C4-2B (cell line): ENCODE measurements at regions not wholly inside any gene's neighbourhood (a gene's known extent, or its start where the extent isn't known, plus 50 kb on each side); places are given as distances from the start of the nearest gene placed in this dataset.

Experiments used
- H3K27ac ChIP-seq: fragments of 450-650 bp; 2 replicates; pipeline ENCODE4 v1.5.1; 2017
- ZFX ChIP-seq: fragments of 450-650 bp; IDR thresholded peaks from 2 replicates; pipeline ENCODE4 v1.6.1; 2017
- TF ChIP-seq, protein P1 (sequence below): fragments of 450-650 bp; conservative IDR thresholded peaks from 2 replicates; pipeline ENCODE4 v1.5.1; 2017; ENCODE audit warnings: mild to moderate bottlenecking

DNA sequence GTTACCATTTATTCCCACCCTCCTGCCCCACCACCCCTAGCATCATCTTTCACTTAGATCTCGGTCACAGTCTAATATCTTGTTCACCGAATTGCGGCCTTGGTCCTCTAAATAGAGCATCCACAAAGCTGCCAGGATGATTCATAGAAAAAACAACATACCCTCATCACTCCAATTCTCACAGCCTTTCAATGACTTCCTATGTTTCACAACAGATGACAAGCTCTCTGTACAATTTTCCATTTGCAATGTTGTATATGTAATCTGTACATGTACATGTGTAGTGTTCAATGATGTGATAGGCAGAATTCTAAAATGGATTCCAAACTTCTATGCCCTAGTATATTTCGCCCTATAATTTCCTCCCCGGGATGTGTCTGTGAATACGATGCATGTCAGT, 675.6 kb upstream of the CELF4 start:
- no peak for TF ChIP-seq ZFX
- TF ChIP-seq, protein P1, sequence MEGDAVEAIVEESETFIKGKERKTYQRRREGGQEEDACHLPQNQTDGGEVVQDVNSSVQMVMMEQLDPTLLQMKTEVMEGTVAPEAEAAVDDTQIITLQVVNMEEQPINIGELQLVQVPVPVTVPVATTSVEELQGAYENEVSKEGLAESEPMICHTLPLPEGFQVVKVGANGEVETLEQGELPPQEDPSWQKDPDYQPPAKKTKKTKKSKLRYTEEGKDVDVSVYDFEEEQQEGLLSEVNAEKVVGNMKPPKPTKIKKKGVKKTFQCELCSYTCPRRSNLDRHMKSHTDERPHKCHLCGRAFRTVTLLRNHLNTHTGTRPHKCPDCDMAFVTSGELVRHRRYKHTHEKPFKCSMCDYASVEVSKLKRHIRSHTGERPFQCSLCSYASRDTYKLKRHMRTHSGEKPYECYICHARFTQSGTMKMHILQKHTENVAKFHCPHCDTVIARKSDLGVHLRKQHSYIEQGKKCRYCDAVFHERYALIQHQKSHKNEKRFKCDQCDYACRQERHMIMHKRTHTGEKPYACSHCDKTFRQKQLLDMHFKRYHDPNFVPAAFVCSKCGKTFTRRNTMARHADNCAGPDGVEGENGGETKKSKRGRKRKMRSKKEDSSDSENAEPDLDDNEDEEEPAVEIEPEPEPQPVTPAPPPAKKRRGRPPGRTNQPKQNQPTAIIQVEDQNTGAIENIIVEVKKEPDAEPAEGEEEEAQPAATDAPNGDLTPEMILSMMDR = no peak
- no peak overlapping the region for H3K27ac ChIP-seq

DNA sequence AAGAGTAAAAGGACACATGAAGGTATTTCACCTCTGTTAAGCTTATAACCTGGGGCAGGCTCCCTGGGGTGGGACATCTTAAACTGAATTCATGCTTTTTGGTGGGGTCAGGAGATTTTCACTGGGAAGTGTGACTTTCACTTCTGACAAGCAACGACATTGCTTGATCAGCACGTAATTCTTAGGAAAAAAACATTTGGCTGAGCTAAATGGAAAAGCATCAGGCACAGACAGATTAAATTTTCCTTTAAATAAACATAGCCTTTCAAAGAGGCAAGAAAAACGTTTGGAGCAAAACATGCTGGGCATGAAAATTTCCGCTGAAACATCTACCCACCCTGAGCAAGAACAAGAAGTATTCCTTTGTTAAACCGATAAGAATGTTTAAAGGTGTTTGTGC, 674.0 kb upstream of the CELF4 start:
- no peak overlapping the region for H3K27ac ChIP-seq
- no peak for TF ChIP-seq ZFX
- TF ChIP-seq, protein P1 = no peak

DNA sequence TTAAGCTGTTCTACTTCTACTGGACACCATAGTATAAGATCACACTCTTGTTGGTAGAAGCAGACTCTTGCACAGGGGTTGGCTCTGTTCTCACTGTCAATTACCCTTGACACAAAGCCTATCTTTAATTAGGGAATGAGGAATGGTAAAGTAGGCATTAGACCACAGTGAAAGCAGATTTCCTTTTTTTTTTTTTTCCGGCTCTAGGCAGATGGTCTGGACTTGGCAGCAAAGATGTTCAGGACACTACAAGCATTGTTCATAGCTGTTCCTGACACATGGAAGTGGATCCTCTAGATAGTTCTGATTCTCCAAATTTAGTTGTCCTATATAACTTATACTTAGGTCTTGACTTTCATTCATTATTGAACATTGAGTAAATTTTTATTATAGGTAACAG, 672.2 kb upstream of the CELF4 start:
- H3K27ac ChIP-seq = no peak overlapping the region
- TF ChIP-seq ZFX = no peak
- TF ChIP-seq, protein P1 = no peak

DNA sequence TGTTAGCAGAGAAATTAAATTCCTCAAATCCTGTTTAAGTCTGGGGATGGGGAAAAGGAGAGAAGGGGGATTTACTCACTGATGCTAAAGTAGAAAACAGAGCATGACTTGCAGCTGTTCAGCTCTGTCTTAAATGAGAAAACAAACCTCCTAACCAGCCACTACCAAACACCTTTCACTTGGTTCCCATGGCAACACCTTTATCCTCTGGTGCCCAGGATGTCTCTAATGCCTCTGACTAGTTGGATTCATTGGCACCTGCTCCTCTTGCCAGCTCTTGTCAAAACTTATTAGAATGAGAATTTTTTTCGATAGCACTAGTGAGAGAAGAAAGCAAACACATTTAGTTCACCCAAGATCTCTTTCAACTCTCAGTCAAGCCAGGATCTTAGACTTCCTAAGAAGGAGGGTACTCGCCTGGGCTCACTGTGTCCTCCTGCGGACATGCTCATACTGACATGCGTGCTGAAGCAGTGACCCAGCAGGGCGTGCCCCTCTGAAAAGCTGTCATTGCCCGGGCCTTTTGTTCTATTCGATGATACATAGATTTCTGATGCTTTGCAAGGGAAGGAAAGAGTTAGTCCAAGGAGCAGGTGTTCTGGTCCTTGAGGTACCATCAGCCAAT, 656.0 kb upstream of the CELF4 start:
- no peak for TF ChIP-seq ZFX
- TF ChIP-seq, protein P1 = no peak
- no peak overlapping the region for H3K27ac ChIP-seq

DNA sequence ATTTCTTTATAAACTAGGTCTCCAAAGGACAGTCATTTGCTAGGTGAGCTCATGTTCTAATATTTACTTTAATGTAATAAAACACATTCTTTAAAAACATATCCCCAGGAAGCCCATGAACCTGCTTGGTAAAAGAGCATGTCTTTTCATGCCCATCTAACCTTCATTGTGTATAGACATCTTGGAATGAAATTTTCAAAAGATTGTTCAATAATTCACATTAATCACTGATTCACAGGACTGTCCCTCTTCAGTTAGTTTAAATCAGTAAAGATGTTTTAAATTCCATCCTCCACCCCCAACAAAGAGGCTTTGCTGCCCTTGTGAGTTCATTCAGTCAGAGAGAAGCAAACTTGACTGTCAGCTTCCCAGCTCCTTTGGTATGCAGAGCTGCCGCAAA, 633.4 kb upstream of the CELF4 start:
- no peak for TF ChIP-seq ZFX
- TF ChIP-seq, protein P1 = no peak
- no peak overlapping the region for H3K27ac ChIP-seq

DNA sequence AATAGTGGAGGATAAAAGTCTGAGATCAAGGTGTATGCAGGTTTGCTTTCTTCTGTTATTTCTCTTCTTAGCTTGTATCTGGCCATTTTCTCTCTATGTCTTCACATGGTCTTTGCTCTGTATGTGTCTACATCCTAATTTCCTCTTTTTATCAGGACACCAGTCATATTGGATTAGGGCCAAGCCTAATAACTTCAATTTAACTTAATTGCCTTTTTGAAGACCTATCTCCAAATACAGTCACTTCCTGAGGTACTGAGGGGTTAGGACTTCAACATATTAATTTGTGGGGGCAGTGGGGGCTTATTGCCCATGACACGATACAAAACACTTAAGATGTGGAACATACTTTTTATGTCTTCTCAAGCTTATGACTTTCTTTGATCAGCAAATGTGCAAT, 632.9 kb upstream of the CELF4 start:
- H3K27ac ChIP-seq = no peak overlapping the region
- TF ChIP-seq ZFX = no peak
- TF ChIP-seq, protein P1 = no peak

DNA sequence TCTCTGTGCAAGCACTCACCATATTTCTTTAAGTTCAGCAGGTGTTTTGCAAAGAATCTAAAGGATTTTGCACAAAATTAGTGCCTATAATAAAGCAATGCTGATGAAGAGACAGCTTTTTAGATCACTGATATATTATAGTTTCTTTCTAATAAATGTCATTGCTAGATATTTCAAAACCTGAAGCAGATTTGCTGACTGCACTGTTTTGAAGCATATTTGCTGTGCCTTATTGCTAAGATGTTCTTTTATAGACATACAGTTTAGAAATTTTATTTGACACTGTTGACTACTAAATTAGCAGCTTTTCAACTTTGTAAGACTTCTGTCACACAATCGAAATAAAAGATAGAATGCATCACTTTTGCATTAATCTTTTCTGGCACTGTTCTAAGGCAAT, 620.9 kb upstream of the CELF4 start:
- no peak overlapping the region for H3K27ac ChIP-seq
- TF ChIP-seq, protein P1 = no peak
- TF ChIP-seq ZFX = no peak
